ENCODE measurements at regions not wholly inside any gene's neighbourhood (a gene's known extent, or its start where the extent isn't known, plus 50 kb on each side); places are given as distances from the start of the nearest gene placed in this dataset.

- Histone ChIP-seq H2AFZ (ENCODE audit: low read depth, low read length) (no peak overlapping the region), H4K20me1 (replicated peaks; ENCODE audit: control insufficient read depth, insufficient read depth, low read length) (no peaks in the 10 kb centered on the region), H3K4me2 (ENCODE audit: insufficient read depth, low read length) (no peak overlapping the region), H3K27me3 (ENCODE audit: control insufficient read depth in 2 of 2, insufficient read depth in 2 of 2, low read length in 2 of 2) (no peaks in the 10 kb centered on the region), H3K9ac (ENCODE audit: insufficient read depth in 1 of 2, low read depth in 2 of 2, low read length in 2 of 2) (no peak overlapping the region), H3K79me2 (ENCODE audit: control insufficient read depth, insufficient read depth, low read length) (no peaks in the 10 kb centered on the region), H3K4me1 (replicated peaks in 1 of 2; ENCODE audit: control insufficient read depth in 2 of 2, insufficient read depth in 2 of 2, low read length in 2 of 2) (no peaks in the 10 kb centered on the region), H3K27ac (ENCODE audit: extremely low read depth, low read depth, low read length) (no peak overlapping the region), H3K36me3 (ENCODE audit: control insufficient read depth, insufficient read depth, low read length) (no peaks in the 10 kb centered on the region), H3K9me3 (replicated peaks; ENCODE audit: control insufficient read depth, insufficient read depth, low read depth, low read length) (no peaks in the 10 kb centered on the region; the same call in 1 of the 2 replicates), H3K4me3 (no peak overlapping the region), H3K9me1 (ENCODE audit: control insufficient read depth, insufficient read depth, low read length) (no peaks in the 10 kb centered on the region)
- FAIRE-seq (no peak), ATAC-seq (no peak), DNase-seq (ENCODE audit: extremely low read depth in 1 of 4, low spot score in 3 of 4) (no peak)
- WGBS (ENCODE audit: insufficient coverage, low coverage, missing lambda C conversion rate): 2% methylated on average over 3 of the region's 3 CpGs
- BruUV-seq (replicated peaks): no TSS peak
- intact Hi-C loops (cut with micrococcal nuclease) (no loop called here), in situ Hi-C loops (cut with MboI) (no loop called here)
- POLR2A ChIA-PET: interaction anchor here (0.6 kb wide), 1 partner anchor 106 kb away, joined by 4 read pairs; no protein-coding TSS in a partner anchor
- CTCF ChIA-PET (ENCODE audit: low intra/inter-chr PET ratio): no interaction called here
- TF ChIP-seq E2F5 (CRISPR knock-in tag; IDR thresholded peaks at IDR 0.05) (no peak), CBX5 (IDR thresholded peaks at IDR 0.05; ENCODE audit: borderline replicate concordance, low read depth) (no peak), DMBX1 (CRISPR knock-in tag; IDR thresholded peaks at IDR 0.05; ENCODE audit: borderline replicate concordance) (no peak), BRD9 (IDR thresholded peaks at IDR 0.05; ENCODE audit: low read depth, partially characterized antibody) (no peak), ZNF766 (CRISPR knock-in tag; conservative IDR thresholded peaks at IDR 0.05) (no peak), ZKSCAN8 (CRISPR knock-in tag; IDR thresholded peaks at IDR 0.05) (no peak), PHF8 (IDR thresholded peaks at IDR 0.05; ENCODE audit: borderline replicate concordance, low read length) (no peak), SMAD1 (IDR thresholded peaks at IDR 0.05; ENCODE audit: low read depth, low read length, partially characterized antibody) (no peak), ZNF431 (CRISPR knock-in tag; IDR thresholded peaks at IDR 0.05) (no peak), SMAD4 (CRISPR knock-in tag; conservative IDR thresholded peaks at IDR 0.05) (no peak), RBM15 (IDR thresholded peaks at IDR 0.05; ENCODE audit: insufficient read depth, low read length) (no peak), HMGXB4 (CRISPR knock-in tag; IDR thresholded peaks at IDR 0.05) (no peak), XRCC3 (IDR thresholded peaks at IDR 0.05) (no peak), CAMTA2 (CRISPR knock-in tag; conservative IDR thresholded peaks at IDR 0.05) (no peak), TAF7 (tag; IDR thresholded peaks at IDR 0.05) (no peak), PCBP1 (IDR thresholded peaks at IDR 0.05; ENCODE audit: low read depth, low read length, poor library complexity, severe bottlenecking) (no peak), IRF1 (CRISPR knock-in tag; IDR thresholded peaks at IDR 0.05; ENCODE audit: borderline replicate concordance) (no peak)
- TF ChIP-seq, protein P1, sequence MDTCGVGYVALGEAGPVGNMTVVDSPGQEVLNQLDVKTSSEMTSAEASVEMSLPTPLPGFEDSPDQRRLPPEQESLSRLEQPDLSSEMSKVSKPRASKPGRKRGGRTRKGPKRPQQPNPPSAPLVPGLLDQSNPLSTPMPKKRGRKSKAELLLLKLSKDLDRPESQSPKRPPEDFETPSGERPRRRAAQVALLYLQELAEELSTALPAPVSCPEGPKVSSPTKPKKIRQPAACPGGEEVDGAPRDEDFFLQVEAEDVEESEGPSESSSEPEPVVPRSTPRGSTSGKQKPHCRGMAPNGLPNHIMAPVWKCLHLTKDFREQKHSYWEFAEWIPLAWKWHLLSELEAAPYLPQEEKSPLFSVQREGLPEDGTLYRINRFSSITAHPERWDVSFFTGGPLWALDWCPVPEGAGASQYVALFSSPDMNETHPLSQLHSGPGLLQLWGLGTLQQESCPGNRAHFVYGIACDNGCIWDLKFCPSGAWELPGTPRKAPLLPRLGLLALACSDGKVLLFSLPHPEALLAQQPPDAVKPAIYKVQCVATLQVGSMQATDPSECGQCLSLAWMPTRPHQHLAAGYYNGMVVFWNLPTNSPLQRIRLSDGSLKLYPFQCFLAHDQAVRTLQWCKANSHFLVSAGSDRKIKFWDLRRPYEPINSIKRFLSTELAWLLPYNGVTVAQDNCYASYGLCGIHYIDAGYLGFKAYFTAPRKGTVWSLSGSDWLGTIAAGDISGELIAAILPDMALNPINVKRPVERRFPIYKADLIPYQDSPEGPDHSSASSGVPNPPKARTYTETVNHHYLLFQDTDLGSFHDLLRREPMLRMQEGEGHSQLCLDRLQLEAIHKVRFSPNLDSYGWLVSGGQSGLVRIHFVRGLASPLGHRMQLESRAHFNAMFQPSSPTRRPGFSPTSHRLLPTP (IDR thresholded peaks at IDR 0.05; ENCODE audit: borderline replicate concordance, extremely low read depth, insufficient read length): no peak
Measured at GRCh38 chr5:35533156-35533555, 84.5 kb upstream of the SPEF2 start.
